LNCaP clone FGC (cell line): ENCODE measurements at regions not wholly inside any gene's neighbourhood (a gene's known extent, or its start where the extent isn't known, plus 50 kb on each side); places are given as distances from the start of the nearest gene placed in this dataset.

Experiments
- DNase-seq: peaks from one replicate; pipeline ENCODE4 v3.0.0-alpha.2; 2011; ENCODE audit warnings: low read depth
- H3K4me3 ChIP-seq: 2 replicates; pipeline ENCODE4 v1.5.1; 2011; ENCODE audit warnings: mild to moderate bottlenecking, low read depth, low read length, control low read depth
- TF ChIP-seq, protein P1 (sequence below): IDR thresholded peaks from 2 replicates; pipeline ENCODE4 v1.5.1; 2012; ENCODE audit warnings: mild to moderate bottlenecking; ENCODE audit not compliant: control insufficient read depth, insufficient read depth; ENCODE audit errors: extremely low read depth

- no peak for DNase-seq
- H3K4me3 ChIP-seq, result no peak overlapping the region
- TF ChIP-seq, protein P1, sequence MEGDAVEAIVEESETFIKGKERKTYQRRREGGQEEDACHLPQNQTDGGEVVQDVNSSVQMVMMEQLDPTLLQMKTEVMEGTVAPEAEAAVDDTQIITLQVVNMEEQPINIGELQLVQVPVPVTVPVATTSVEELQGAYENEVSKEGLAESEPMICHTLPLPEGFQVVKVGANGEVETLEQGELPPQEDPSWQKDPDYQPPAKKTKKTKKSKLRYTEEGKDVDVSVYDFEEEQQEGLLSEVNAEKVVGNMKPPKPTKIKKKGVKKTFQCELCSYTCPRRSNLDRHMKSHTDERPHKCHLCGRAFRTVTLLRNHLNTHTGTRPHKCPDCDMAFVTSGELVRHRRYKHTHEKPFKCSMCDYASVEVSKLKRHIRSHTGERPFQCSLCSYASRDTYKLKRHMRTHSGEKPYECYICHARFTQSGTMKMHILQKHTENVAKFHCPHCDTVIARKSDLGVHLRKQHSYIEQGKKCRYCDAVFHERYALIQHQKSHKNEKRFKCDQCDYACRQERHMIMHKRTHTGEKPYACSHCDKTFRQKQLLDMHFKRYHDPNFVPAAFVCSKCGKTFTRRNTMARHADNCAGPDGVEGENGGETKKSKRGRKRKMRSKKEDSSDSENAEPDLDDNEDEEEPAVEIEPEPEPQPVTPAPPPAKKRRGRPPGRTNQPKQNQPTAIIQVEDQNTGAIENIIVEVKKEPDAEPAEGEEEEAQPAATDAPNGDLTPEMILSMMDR, result no peak
Observed at GRCh38 chr3:25114532-25114931, 313.5 kb upstream of the RARB start.

DNA sequence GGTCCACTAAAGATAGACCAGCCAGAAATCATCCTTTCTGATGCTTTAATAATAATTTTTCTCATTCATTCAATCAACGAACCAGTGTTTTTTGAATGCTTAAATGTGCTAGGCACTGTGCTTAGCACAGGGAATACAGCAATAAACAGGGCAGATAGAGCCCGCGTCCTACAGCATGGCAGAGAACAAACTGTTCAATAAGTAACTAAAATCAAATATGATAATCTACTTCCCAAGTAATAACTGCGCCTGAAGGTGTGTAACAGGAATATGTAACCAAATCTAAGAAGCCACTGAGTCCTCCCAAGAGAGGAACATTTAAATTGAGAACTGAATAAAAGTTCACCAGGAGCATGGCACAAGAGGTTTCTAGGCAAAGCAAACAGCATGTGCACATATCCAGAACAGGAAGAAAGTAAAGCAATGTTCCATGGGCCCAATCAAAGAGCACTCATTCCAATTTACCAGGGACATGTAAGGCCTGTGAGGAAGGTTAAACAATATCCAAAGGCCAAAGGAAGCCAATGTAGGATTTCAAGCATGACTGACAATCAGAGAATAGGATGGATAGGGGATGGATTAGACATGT, 311.0 kb upstream of the RARB start:
- TF ChIP-seq, protein P1, result no peak
- no peak overlapping the region for H3K4me3 ChIP-seq
- DNase-seq, result no peak

- no peak overlapping the region for H3K4me3 ChIP-seq
- no peak for DNase-seq
- TF ChIP-seq, protein P1, result no peak
Observed at GRCh38 chr3:25119682-25120081, 308.4 kb upstream of the RARB start.

- TF ChIP-seq, protein P1, result no peak
- no peak overlapping the region for H3K4me3 ChIP-seq
- DNase-seq, result no peak
Observed at GRCh38 chr3:25120665-25121064, 307.4 kb upstream of the RARB start.

DNA sequence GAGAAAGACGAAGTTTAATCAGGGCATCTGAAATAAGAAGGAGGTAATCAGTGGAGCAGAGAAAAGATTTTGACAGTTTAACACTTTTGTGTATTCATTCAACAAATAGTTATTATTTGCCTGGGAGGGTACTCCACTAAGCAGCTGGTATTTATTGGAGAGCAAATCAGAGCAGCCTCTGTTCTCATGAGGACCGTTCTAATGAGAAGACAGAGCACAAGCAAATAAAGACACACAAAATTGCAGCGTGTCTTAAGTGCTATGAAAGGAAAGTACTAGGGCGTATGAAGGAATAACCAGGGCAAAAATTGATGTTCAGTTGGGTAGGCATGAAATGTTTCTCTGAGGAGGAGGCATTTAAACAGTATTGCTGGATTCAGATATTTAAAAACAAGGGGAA, 302.9 kb upstream of the RARB start:
- TF ChIP-seq, protein P1, result no peak
- no peak overlapping the region for H3K4me3 ChIP-seq
- no peak for DNase-seq

DNA sequence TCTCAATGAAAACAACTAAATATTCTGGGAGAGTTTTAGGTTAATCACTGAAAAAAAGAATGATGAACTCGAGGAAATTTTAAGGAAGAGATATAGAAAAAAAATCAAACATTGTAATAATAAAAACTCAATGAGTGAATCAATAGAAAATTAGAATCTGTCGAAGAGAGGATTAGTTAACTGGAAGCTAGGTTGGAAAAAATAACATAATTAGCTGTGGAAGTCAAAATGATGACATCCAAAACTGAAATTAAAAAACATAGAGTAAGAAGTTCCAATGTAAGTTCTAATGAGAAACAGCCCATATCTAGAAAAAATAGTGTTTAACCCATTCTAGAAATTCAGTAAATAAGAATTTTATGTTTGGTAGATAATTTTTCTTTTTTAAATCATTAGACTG, 299.3 kb upstream of the RARB start:
- H3K4me3 ChIP-seq, result no peak overlapping the region
- no peak for DNase-seq
- TF ChIP-seq, protein P1, result no peak

DNA sequence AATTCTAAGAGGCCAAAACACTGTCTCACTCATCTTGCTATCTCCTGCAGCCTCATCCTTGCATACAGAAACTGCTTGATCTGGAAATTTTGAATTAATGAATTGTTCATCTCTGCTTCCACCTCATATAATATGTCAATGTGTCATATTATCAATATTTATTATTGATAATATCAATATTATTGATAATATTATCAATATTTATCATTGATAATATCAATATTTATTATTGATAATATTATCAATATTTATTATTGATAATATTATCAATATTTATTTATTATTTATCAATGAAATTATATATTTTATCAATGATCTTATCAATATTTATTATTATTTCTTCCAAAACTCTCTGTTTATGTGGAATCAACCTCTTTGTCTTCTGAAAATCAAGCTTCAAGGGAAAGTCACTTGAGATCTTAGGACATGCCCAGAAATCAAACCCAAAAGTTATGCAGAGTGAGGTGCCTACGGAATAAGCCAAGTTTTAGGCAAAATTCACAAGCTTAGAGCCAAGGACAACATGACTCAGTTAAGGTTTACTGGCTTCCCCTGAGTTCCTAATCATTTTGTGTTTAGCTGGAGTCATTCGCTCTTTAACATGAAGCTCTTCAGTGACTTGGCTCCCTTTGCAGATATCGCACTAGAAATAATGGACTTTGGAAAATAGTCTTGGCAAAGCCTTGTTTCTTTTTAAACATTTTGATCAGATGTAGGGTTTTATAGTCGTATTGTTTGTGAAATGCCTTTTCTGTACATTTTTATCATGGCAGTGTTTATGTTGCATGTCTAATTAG, 297.1 kb upstream of the RARB start:
- TF ChIP-seq, protein P1, result no peak
- no peak for DNase-seq
- H3K4me3 ChIP-seq, result no peak overlapping the region
